SJSA1 (cell line): ENCODE measurements at regions not wholly inside any gene's neighbourhood (a gene's known extent, or its start where the extent isn't known, plus 50 kb on each side); places are given as distances from the start of the nearest gene placed in this dataset.
A peak's percentile ranks its signal among the peaks of the same experiment; 100 is the strongest.

Source experiments
- DNase-seq, 2 experiments: peaks; one replicate each; pipeline ENCODE4 v3.0.0-alpha.2; 2015 to 2020; ENCODE audit warnings: low spot score in 2 of 2, low read depth in 1 of 2
- H3K27ac ChIP-seq: fragments of 250-450 bp; sonication (Bioruptor Pico); 2 replicates; pipeline ENCODE4 v1.5.1; 2020; ENCODE audit warnings: mild to moderate bottlenecking, moderate library complexity
- H3K27me3 ChIP-seq: fragments of 250-450 bp; sonication (Bioruptor Pico); replicated peaks from 2 replicates; pipeline ENCODE4 v1.5.1; 2020; ENCODE audit warnings: mild to moderate bottlenecking, moderate library complexity
- H3K36me3 ChIP-seq: fragments of 250-450 bp; sonication (Bioruptor Pico); 2 replicates; pipeline ENCODE4 v1.5.1; 2020; ENCODE audit warnings: mild to moderate bottlenecking
- H3K4me1 ChIP-seq: fragments of 250-450 bp; sonication (Bioruptor Pico); replicated peaks from 2 replicates; pipeline ENCODE4 v1.6.1; 2021; ENCODE audit warnings: mild to moderate bottlenecking
- H3K4me3 ChIP-seq: fragments of 250-450 bp; sonication (Bioruptor Pico); 2 replicates; pipeline ENCODE4 v1.5.1; 2020; ENCODE audit warnings: mild to moderate bottlenecking
- H3K9me3 ChIP-seq: fragments of 250-450 bp; sonication (Bioruptor Pico); replicated peaks from 2 replicates; pipeline ENCODE4 v1.5.1; 2020; ENCODE audit warnings: mild to moderate bottlenecking

DNA sequence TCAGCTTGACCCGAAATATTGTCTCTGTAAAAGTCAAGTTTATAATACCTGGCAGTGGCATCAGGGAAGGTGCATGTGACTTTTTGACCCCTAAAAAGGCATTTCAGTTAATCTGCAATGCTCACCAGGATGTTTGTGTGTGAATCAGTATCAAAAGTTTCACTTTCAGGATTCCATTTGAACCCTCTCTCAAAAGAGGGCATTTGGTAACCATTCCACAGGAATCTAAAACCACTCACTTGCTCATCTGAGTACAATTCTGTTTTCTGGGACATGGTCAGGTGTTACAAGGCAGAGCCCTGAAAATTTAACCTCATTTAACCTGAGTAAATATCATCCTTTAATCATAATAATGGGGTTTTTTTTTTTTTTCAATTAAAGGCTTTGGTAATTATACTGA is 77.9 kb upstream of the KLF7 start:
- DNase-seq: no peak
- Histone ChIP-seq H3K27ac (no peak overlapping the region), H3K27me3 (no peaks in the 10 kb centered on the region), H3K9me3 (no peaks in the 10 kb centered on the region), H3K36me3 (0 out of 2 replicates have a peak, but pooled peaks cover 2% of the 10 kb centered on the region), H3K4me1 (peaks cover 35% of the 10 kb centered on the region), H3K4me3 (no peak overlapping the region)

DNA sequence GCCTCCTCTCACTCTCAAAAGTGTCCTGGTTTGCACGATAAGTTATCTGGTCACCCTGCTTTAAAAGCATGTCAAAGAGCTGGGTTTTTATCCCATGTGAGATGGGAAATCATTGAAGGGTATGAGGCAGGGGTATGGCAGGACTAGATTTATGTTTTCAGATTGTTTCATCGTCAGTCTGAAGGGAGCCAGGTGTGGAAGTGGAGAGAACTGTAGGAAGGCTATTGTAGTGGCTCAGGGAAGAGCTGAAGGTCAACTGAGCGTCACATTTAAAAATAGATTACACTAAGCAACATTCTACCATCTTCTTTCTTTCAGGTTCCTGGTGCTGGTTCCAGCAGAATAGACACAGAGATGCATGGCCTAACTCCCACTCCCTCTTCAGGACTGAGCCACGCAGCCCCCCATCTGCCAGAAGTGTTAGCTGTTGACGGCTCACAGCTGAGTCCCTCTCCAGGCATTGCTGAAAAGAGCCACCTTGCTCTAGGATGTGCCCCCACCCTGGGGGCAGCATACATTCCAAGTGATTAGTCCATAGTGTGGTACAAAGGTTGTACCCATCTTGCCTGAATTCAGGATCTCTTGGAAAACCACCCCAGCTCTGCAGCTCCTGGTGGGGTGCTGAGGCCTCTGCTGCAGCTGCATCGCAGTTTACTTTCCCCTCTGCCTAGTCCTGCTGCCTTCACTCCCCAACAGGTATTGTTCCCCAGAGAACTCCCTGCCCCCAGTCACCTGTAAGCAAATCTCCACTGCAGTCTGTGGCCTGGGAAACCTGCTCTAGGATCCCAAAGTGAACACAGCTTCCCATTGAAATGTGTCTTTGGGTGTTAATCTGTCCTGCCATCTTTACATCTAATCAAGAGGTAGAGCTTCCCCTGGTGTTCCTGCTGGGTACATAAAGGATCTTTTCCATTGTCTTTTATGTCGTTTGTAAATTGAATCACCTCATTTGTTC is 79.5 kb upstream of the KLF7 start:
- DNase-seq: no peak
- H3K36me3 ChIP-seq: no peaks in the 10 kb centered on the region
- no peaks in the 10 kb centered on the region for H3K9me3 ChIP-seq
- H3K4me1 ChIP-seq: peaks cover 25% of the 10 kb centered on the region
- no peaks in the 10 kb centered on the region for H3K27me3 ChIP-seq
- no peak overlapping the region for H3K27ac ChIP-seq
- no peak overlapping the region for H3K4me3 ChIP-seq

DNA sequence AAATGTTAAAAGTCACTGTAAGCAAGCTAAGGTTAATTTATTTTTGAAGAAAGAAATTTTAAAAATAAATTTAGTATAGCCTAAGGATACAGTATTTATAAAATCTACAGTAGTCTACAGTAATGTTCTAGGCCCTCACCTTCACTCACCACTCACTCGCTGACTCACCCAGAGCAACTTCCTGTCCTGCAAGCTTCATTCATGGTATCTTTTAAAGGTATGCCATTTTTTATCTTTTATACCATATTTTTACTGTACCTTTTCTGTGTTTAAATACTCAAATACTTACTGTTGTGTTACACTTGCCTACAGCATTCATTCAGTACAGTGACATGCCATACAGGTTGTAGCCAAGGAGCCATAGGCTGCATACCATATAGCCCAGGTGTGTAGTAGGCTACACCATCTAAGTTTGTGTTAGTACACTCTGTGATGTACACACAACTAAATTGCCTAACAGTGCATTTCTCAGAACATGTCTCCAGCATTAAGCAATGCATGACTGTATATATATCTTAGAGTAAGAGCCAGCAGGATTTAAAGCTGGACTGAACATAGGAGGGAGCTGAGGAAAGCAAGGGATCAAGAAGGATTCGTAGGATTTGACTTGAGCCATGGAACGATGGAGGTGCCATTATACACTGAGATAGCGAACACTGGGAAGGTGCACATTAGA is 83.1 kb upstream of the KLF7 start:
- Histone ChIP-seq H3K4me3 (no peak overlapping the region), H3K9me3 (no peaks in the 10 kb centered on the region), H3K36me3 (no peaks in the 10 kb centered on the region), H3K27me3 (no peaks in the 10 kb centered on the region), H3K27ac (no peak overlapping the region), H3K4me1 (peaks cover 41% of the 10 kb centered on the region)
- no peak for DNase-seq

DNA sequence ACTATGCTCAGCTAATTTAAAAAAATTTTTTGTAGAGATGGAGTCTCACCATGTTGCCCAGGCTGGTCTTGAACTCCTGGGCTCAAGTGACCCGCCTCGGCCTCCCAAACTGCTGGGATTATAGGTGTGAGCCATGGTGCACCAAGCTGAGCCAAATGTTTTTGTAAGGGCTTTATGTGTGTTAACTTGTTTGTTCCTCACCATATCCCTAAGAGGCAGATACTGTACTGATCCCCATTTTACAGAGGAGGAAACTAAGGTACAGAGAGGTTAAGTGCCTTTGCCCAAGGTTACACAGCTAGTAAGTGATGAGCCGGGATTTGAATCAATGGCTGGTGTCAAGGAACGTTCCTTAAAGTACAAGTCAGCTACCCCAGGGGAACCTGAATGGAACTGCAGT is 85.3 kb upstream of the KLF7 start:
- no peak for DNase-seq

DNA sequence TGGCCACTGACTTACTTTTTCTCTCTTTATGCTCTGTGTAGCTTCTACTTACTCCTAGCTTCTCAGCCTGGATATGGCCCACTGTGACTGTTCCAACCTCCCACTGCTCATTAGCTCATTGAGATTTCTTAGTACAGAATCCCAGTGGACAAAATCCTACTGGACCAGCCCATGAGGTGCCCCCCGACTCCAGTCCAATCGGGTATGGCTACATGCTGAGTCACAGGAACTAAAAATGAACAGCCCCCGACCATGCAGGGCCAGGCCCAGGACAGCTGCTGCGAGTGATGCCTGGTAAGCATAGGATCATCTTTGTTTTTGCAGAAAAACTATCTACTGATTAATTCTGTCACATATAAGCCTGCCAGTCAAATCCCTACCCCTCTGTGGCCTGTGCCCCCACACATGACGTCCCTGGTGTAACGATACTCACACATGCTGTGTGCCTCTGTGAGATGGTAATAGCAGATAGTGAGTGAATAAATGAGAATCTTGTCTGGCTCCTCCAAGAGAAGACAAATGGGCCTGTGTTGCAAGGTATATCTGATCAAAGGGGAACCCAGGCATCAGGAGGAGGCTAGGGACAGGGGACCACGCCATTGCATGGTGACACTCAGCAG is 85.9 kb upstream of the KLF7 start:
- Histone ChIP-seq H3K9me3 (no peaks in the 10 kb centered on the region), H3K27ac (no peak overlapping the region), H3K36me3 (no peaks in the 10 kb centered on the region), H3K4me3 (no peak overlapping the region), H3K4me1 (peaks cover 69% of the 10 kb centered on the region), H3K27me3 (no peaks in the 10 kb centered on the region)
- DNase-seq: no peak

More for the DNA sequence above, 85.3 kb upstream of the KLF7 start:
- Histone ChIP-seq H3K27ac (no peak overlapping the region), H3K4me1 (peaks cover 63% of the 10 kb centered on the region), H3K4me3 (no peak overlapping the region), H3K36me3 (no peaks in the 10 kb centered on the region), H3K9me3 (no peaks in the 10 kb centered on the region), H3K27me3 (no peaks in the 10 kb centered on the region)

DNA sequence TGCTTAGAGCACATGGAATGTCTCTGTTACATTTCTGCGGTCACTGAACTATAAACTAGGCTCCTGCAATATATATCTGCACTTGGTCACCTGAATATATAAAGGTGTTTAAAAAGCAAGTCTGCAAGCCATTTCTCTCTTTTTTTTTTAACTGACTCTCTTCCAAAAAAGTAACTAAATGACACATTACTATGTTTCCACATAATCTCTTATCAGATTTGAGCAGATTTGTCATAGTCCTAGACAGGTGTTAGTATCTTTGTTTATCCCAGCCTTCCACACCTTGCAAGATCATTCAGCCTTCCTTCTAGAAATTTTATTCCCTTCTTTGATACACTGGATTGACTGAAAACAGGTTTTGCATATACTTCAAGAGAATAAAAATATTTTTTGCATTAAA is 86.7 kb upstream of the KLF7 start:
- Histone ChIP-seq H3K27me3 (no peaks in the 10 kb centered on the region), H3K27ac (peak overlapping the region; percentile 93), H3K9me3 (no peaks in the 10 kb centered on the region), H3K4me3 (no peak overlapping the region), H3K36me3 (no peaks in the 10 kb centered on the region), H3K4me1 (peaks cover 77% of the 10 kb centered on the region)
- DNase-seq: no peak

DNA sequence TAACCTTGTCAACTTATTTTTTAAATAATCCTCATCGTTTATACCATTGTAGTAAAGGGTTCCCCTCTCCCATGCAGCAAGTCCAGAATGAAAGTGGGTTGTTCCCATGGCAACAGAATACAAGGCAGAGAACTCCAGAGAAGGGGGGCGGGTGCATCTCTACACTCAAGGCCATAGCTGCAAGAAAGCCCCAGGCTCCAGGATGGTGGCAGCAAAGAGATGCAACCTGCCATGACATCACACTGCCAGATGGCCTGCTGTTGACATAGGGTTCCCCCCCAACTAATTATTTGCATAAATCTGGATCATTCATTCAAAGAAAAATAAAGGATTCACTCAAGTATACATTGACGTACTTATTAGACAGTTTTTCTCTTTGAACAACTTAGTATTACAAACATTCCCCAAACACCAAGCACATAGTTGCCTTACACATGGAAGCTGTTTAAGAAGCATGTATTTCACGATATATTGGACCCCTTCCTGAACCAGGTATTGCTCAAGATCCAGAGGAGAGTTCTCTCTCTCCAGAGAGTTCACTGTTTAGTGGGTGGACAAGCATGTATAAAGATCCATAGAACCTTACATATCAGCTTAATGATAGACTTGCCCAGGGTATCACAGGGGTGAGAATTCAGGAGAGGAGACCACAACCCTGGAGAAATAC is 87.4 kb upstream of the KLF7 start:
- H3K4me1 ChIP-seq: peaks cover 84% of the 10 kb centered on the region
- H3K27me3 ChIP-seq: no peaks in the 10 kb centered on the region
- no peak overlapping the region for H3K4me3 ChIP-seq
- H3K27ac ChIP-seq: peak overlapping the region; percentile 93
- no peaks in the 10 kb centered on the region for H3K36me3 ChIP-seq
- no peak for DNase-seq
- no peaks in the 10 kb centered on the region for H3K9me3 ChIP-seq

DNA sequence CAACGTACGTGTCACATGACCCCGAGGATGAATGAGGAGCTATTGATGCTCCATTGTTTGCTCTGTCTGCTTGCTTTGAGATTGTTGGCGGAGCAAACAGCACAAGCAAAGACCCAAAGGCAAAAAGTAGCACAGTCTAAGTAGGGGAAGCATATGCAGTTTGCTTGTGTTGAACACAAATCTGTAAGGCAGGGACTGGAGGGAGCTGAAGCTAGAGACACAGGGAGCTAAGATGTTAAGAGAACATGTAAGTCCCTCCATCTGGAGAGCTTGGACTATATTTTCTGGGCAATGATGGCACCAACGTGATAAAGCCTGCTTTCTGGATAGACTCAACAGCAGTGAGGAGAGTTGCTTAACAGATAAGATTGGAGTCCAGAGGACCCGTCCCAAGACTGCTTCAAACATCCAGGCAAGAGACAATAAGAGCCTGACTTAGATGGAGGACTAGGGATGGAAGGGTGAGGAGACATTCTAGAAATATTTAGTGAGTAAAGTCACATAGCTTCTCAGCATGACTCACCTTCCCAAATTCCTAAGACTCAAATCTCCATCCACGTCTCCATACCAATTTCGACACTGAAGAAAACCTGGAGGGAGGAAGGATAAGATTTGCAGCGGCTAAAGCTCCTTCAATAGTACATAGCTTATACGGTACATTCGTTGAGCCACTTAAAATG is 88.1 kb upstream of the KLF7 start:
- no peaks in the 10 kb centered on the region for H3K27me3 ChIP-seq
- H3K4me1 ChIP-seq: peaks cover 83% of the 10 kb centered on the region
- no peaks in the 10 kb centered on the region for H3K36me3 ChIP-seq
- peak overlapping the region; percentile 93 for H3K27ac ChIP-seq
- H3K4me3 ChIP-seq: peak overlapping the region; percentile 1; the same call in 1 of the 2 replicates
- DNase-seq: peak; percentile 67 to 91
- H3K9me3 ChIP-seq: no peaks in the 10 kb centered on the region

DNA sequence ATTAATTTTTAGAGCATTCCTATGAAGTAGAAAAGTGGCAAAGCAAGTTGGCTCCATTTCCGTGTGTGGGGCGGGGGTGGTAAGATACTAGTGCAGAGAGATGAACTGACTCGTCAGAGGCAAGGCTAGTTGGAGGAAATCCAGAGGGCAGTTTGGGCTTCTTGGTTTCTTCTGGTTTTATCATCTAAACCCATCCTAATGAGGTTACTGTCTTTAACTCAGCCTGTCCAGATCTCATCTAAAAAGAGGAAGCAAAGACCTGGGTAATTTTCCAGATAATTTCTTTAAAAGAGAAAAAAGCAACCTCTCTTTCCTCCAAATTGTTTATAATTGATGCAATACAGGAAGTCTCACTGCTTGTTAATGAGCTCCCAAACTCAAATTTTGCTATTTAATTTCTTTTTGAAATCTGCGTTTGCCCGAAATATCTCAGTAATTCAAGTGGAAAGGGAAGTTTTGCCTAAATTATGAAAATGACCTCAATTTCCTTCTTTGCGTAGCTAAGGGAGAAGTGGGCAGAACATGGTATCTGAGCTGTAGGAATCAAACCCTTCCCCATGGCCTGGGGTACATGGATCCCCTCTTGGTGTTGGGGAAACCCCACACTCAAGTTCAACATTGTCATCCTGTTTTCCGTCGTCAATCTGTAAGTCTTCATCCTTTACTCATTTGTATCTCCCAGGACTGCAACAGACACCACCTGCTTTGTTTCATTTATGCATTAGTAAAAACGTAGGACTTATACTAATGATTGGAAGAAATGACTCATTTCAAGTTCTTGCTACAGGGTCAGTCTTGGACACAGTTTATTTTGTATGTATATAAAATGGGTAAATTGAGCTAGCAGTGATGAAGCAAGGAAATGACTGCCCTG is 89.1 kb upstream of the KLF7 start:
- H3K36me3 ChIP-seq: no peaks in the 10 kb centered on the region
- peak overlapping the region; percentile 93 for H3K27ac ChIP-seq
- no peak overlapping the region for H3K4me3 ChIP-seq
- peaks cover 89% of the 10 kb centered on the region for H3K4me1 ChIP-seq
- H3K9me3 ChIP-seq: no peaks in the 10 kb centered on the region
- no peaks in the 10 kb centered on the region for H3K27me3 ChIP-seq
- peak in 1 of 2 experiments; percentile 63 for DNase-seq

DNA sequence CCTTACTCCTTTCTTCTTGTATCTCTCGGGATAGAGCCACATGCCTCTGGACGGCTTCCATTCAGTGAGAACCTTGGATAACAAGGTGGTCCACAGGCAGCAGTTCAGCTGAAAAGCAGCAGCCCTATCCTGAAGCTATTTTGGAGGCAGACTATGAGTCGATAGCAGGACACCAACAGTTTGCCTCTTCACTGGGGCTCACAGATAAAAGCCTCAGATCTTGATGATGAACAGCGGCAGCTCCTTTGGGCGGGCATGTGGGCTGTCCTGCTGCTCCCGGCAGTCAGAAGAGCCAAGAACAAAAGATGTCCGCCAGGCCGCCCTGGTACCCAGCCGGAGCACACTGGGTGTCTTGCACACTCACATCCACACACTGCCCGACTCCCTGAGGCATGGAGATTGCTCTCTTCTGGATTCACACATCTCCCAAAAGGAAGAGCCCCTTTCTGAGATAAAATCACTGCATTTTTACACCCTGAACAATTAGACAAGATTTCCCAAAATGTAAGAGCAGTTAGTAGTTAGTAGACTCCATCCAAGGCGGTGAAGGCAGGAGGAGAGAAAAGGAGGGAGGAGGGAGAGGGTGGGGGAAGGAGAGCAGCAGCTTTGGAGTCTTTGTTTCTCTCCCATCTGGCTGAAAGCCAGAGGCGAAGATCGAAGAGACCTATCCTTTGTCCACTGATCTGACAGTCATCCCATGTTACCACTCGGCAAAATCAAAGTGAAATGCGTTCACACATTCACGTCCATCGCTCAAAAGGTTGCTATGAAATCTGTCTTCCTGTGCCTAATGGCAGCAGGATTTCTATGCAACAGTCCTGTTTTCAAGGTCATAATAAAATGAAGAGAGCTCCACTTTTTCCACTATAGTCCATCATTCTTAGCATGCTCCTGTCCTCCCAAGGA is 90.1 kb upstream of the KLF7 start:
- no peak overlapping the region for H3K4me3 ChIP-seq
- H3K4me1 ChIP-seq: peaks cover 97% of the 10 kb centered on the region
- peak in 1 of 2 experiments; percentile 33 for DNase-seq

DNA sequence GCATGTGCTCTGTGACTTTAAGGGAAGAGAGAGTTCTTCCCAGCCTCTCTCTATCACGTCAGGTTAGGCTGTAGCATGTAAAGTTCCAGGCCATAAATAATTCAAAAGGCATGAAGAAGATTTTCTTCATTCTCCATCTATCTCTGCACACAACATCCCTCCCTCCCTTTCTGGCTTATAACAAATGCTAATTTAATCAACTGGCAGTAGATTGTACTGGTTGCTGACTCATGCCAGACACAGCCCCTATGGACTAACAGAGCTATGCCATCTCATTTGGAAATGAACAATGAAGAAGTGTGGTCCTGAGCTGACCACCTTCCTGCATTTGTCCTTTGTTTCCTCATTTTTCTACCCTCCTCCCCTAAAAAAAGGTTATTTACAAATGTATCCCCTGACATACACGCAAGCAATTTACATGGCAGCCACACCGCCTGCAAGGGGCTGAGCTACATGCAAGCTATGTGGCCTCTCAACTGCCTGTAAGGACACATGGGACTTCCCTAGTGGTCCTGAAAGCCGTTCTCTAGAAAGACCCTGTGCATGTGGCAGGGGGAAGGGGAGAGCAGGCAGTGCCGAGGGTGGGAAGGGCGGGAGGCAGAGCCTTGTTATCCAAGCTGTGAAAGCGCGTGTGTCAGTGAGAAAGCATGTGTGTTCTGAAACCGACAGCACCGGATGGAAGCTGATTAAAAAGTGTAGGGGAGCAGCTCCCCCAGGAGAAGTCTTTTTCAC is 90.9 kb upstream of the KLF7 start:
- no peak overlapping the region for H3K4me3 ChIP-seq
- no peaks in the 10 kb centered on the region for H3K9me3 ChIP-seq
- no peaks in the 10 kb centered on the region for H3K36me3 ChIP-seq
- H3K27me3 ChIP-seq: no peaks in the 10 kb centered on the region
- DNase-seq: peak; percentile 56 to 73
- peaks cover 97% of the 10 kb centered on the region for H3K4me1 ChIP-seq
- peak overlapping the region; percentile 93 for H3K27ac ChIP-seq

More for the DNA sequence above, 90.1 kb upstream of the KLF7 start:
- Histone ChIP-seq H3K27ac (peak overlapping the region; percentile 93), H3K9me3 (no peaks in the 10 kb centered on the region), H3K36me3 (no peaks in the 10 kb centered on the region), H3K27me3 (no peaks in the 10 kb centered on the region)
